Spinal cord (tissue), 9 donors: ENCODE measurements at regions not wholly inside any gene's neighbourhood (a gene's known extent, or its start where the extent isn't known, plus 50 kb on each side); places are given as distances from the start of the nearest gene placed in this dataset.

Experiments
- DNase-seq, 6 donors: peaks; one replicate each; pipeline versions ENCODE4 v3.0.0 to v3.0.0-alpha.2; 2013 to 2015; ENCODE audit warnings: low spot score in 6 of 6, low read depth in 4 of 6
- H3K27ac ChIP-seq: one replicate; pipeline ENCODE4 v1.5.1; 2013; ENCODE audit warnings: low read depth, low read length, control low read depth
- H3K27me3 ChIP-seq: one replicate; pipeline ENCODE4 v1.6.1; 2013; ENCODE audit warnings: low read length; ENCODE audit not compliant: control insufficient read depth, insufficient read depth
- H3K36me3 ChIP-seq: one replicate; pipeline ENCODE4 v1.6.1; 2013; ENCODE audit warnings: low read length; ENCODE audit not compliant: control insufficient read depth, insufficient read depth
- H3K4me1 ChIP-seq: one replicate; pipeline ENCODE4 v1.6.1; 2013; ENCODE audit warnings: low read length; ENCODE audit not compliant: control insufficient read depth, insufficient read depth
- H3K4me3 ChIP-seq: one replicate; pipeline ENCODE4 v1.5.1; 2013; ENCODE audit warnings: low read depth, low read length, control low read depth
- H3K9me3 ChIP-seq: one replicate; pipeline ENCODE4 v1.6.1; 2013; ENCODE audit warnings: low read length; ENCODE audit not compliant: control insufficient read depth, insufficient read depth
- WGBS: methylation state at CpG from one replicate; pipeline ENCODE4 v1.1.5; 2013; ENCODE audit warnings: missing lambda C conversion rate; ENCODE audit not compliant: insufficient coverage; 5-methylcytosine and 5-hydroxymethylcytosine counted together
- donor health status: healthy.

- H3K9me3 ChIP-seq = no peaks in the 10 kb centered on the region
- H3K4me3 ChIP-seq = no peak overlapping the region
- no peak for DNase-seq
- no peaks in the 10 kb centered on the region for H3K27me3 ChIP-seq
- no peak overlapping the region for H3K27ac ChIP-seq
- no peaks in the 10 kb centered on the region for H3K4me1 ChIP-seq
- no peaks in the 10 kb centered on the region for H3K36me3 ChIP-seq
Measured at GRCh38 chr11:92527467-92527866, 302.8 kb downstream of the FAT3 start.

DNA sequence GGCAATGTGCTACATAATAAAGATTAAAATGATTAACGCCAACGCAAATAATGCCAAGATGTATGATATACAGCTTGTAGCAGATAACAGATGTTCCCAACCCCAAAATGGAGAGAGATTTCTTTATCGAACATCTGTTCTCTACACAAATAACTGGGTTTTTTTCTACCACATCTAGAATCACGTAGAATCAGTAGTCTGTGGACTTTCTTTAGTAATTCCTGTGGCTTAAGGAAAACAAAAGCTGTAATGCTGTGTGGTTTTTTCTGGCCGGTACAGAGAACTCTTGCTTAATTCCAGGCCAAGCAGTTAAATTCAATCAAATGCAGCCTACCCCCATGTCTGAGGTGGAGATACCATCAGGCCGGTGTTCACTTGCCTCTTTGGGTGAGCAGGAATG, 303.4 kb downstream of the FAT3 start:
- Histone ChIP-seq H3K27me3 (no peaks in the 10 kb centered on the region), H3K27ac (no peak overlapping the region), H3K9me3 (no peaks in the 10 kb centered on the region), H3K36me3 (no peaks in the 10 kb centered on the region), H3K4me1 (no peaks in the 10 kb centered on the region), H3K4me3 (no peak overlapping the region)
- WGBS = 80% methylated on average over 1 of the region's 6 CpGs
- DNase-seq = no peak

- peak in 1 of 6 donors; percentile 53 for DNase-seq
- 35% methylated on average over 5 of the region's 7 CpGs for WGBS
- Histone ChIP-seq H3K36me3 (no peaks in the 10 kb centered on the region), H3K27me3 (no peaks in the 10 kb centered on the region), H3K4me1 (no peaks in the 10 kb centered on the region), H3K9me3 (no peaks in the 10 kb centered on the region), H3K4me3 (no peak overlapping the region), H3K27ac (no peak overlapping the region)
Measured at GRCh38 chr11:92531065-92531739, 306.6 kb downstream of the FAT3 start.

DNA sequence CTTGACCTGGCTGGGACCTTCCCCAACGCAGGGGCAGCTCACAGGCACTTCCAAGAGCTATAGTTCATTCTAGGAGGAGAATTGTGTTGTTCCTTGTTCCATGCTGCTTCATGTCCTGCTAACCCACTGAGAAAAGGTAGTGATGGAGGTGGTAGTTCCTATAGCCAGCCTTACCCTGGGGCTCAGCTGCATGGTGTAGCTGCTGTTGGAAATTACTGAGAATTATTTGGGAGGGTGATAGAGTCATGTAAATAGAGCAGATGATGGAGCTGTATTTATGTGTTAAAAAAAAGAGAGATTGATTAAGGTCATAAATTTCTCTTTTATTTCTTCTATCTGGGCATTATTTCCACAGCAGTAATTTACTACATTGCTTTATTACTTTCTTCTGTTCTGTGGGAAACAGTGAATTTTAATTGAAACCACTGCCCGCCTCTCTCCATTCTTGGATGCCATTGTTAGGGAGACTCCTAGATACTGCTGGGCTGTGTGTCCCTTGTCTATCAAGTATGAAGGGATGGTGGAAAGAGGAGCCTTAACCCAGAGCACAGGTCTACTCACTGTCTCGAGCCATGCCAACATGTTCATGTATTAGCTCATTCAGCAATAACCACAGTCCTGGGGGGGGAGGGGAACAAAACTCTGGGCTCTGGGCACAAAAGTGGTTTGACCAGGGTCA, 309.2 kb downstream of the FAT3 start:
- H3K36me3 ChIP-seq = no peaks in the 10 kb centered on the region
- H3K27me3 ChIP-seq = no peaks in the 10 kb centered on the region
- H3K9me3 ChIP-seq = no peaks in the 10 kb centered on the region
- H3K27ac ChIP-seq = no peak overlapping the region
- no peak overlapping the region for H3K4me3 ChIP-seq
- no peak for DNase-seq
- no peaks in the 10 kb centered on the region for H3K4me1 ChIP-seq
- no CpG with 5 or more reads among the region's 3 CpGs for WGBS

DNA sequence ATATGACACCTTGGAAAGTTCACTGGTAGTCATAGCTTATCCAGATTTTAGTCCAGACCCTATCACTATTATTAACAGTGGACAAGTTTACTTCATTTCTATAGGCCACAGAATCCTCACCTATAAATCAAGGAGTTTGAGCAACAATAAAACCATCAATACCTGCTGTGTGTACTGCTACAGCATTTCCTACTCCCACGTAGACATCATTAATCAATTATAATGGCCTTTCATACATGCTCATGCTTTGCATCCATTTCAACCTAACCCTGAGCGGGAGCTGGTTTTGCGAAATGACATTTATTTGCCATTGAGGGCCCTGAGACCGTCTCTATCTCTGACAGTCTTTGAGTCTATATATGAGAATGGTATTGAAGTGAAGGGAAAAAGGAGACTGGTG, 312.3 kb downstream of the FAT3 start:
- H3K27me3 ChIP-seq = no peaks in the 10 kb centered on the region
- no peak overlapping the region for H3K4me3 ChIP-seq
- 54% methylated on average over 3 of the region's 4 CpGs for WGBS
- no peaks in the 10 kb centered on the region for H3K4me1 ChIP-seq
- H3K27ac ChIP-seq = no peak overlapping the region
- no peak for DNase-seq
- H3K9me3 ChIP-seq = no peaks in the 10 kb centered on the region
- H3K36me3 ChIP-seq = no peaks in the 10 kb centered on the region

DNA sequence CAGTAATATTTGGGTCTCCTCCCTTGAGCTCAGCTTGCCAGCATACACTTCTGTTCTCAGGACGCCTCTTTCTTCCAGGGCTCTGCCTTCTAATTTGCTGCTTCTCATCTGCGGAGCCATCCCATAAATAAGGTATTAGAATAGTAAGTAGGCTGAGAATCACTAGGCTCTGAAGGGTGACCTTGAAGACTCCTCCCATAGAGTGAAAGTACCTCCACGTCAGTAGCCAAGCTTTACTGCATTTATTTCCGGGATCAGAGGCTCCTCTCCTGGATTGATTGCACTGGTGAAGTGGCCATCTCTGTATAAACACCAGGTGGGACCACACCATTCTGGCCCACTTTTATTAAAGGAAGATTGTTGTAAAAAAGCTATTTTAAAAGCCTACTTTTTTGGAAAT, 315.5 kb downstream of the FAT3 start:
- Histone ChIP-seq H3K27me3 (no peaks in the 10 kb centered on the region), H3K36me3 (no peaks in the 10 kb centered on the region), H3K4me1 (no peaks in the 10 kb centered on the region), H3K4me3 (no peak overlapping the region), H3K27ac (no peak overlapping the region), H3K9me3 (no peaks in the 10 kb centered on the region)
- no peak for DNase-seq
- WGBS = no CpG with 5 or more reads among the region's 4 CpGs

DNA sequence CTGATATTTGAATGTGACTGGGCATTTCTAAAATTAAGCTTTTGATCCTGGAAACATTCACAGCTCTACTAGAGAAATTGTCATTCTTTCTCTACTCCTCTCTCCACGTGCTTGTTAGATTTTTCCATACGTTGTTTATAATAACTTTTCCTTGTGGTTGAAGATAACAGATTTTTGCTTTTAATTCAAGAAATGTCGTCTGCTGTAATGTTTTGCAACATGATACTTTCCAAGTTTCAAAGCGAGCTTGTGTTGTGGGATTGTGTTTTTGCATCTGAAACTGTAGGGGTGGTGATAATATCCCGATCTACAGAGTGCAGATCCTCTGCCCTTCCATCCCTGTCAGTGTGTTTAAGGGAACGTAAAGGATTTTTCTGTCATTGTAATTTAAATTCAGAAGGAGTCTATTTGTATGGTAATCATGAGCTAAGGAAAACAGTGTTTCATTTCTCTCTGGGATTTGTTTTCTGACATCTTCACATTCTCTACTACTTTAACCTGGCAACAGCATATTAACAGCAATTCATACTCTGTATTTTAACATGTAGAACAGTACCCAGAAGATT, 321.4 kb downstream of the FAT3 start:
- peak in 1 of 6 donors; percentile 69 for DNase-seq
- WGBS = 70% methylated on average over 3 of the region's 6 CpGs
- Histone ChIP-seq H3K27ac (no peak overlapping the region), H3K27me3 (no peaks in the 10 kb centered on the region), H3K4me3 (no peak overlapping the region), H3K9me3 (no peaks in the 10 kb centered on the region), H3K36me3 (no peaks in the 10 kb centered on the region), H3K4me1 (no peaks in the 10 kb centered on the region)

GRCh38 chr11:92546603-92547002, 322.0 kb downstream of the FAT3 start:
- no peak overlapping the region for H3K4me3 ChIP-seq
- H3K27ac ChIP-seq = no peak overlapping the region
- no peaks in the 10 kb centered on the region for H3K36me3 ChIP-seq
- H3K4me1 ChIP-seq = no peaks in the 10 kb centered on the region
- H3K9me3 ChIP-seq = no peaks in the 10 kb centered on the region
- no peak for DNase-seq
- no peaks in the 10 kb centered on the region for H3K27me3 ChIP-seq
- no CpG with 5 or more reads among the region's 5 CpGs for WGBS

DNA sequence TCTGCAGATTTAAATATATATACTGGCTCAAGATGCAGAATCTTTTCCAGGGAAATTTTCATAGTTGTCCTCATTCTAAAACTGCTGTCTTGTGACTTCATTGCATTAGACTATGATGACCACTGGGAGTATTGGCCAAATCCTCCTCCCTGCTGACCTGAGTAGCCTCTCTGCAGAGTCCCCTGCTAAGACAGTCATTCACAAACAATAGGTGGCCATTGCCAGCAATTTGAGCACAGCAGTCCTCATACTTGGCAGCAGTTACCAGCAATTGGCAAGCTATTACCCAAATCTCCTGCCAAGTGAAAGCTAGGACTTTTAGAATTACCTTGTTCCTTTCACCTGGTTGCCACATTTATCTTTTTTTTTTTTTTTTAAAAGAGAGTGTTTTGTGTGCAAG, 325.8 kb downstream of the FAT3 start:
- no peaks in the 10 kb centered on the region for H3K27me3 ChIP-seq
- no peak overlapping the region for H3K27ac ChIP-seq
- peak in 5 of 6 donors; percentile 41 to 85 (median 59) for DNase-seq
- H3K4me1 ChIP-seq = no peaks in the 10 kb centered on the region
- no peak overlapping the region for H3K4me3 ChIP-seq
- H3K9me3 ChIP-seq = no peaks in the 10 kb centered on the region
- no peaks in the 10 kb centered on the region for H3K36me3 ChIP-seq

DNA sequence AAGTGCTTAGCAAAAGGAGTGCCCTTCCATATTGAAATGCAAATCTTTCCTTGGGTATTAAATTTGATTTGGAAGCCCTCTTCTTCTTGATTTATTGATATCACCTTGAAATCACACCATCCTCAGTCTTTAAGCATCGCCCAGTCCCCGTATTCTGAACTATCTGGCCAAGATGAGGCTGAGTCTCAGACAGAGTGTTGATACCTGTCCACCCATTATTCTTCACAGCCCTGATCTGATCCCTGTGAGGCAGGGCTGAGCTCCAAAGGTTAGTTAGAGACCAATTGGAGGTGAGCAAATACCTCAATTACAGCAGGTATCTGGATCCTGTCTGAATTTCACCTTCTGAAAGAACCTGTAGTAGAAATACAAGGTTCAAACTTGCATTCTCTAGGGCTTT, 326.3 kb downstream of the FAT3 start:
- no CpG with 5 or more reads among the region's 2 CpGs for WGBS
- Histone ChIP-seq H3K36me3 (no peaks in the 10 kb centered on the region), H3K4me1 (no peaks in the 10 kb centered on the region), H3K27me3 (no peaks in the 10 kb centered on the region), H3K27ac (no peak overlapping the region), H3K9me3 (no peaks in the 10 kb centered on the region), H3K4me3 (no peak overlapping the region)
- DNase-seq = no peak
